Esophagus muscularis mucosa (tissue), 4 donors: ENCODE measurements at regions not wholly inside any gene's neighbourhood (a gene's known extent, or its start where the extent isn't known, plus 50 kb on each side); places are given as distances from the start of the nearest gene placed in this dataset.

Experiments
- DNase-seq: peaks from one replicate; pipeline ENCODE4 v3.0.0-alpha.2; 2017; ENCODE audit errors: extremely low spot score
- H3K27ac ChIP-seq, 4 donors: fragments of 200-600 bp; sonication (generic); replicated peaks in 1 of 4; 1 replicate in 3 of 4; 2 replicates in 1 of 4; pipeline ENCODE4 v1.5.1; 2016 to 2019; ENCODE audit warnings: mild to moderate bottlenecking in 1 of 4
- H3K27me3 ChIP-seq, 4 donors: fragments of 200-600 bp; sonication (generic); one replicate each; pipeline versions ENCODE4 v1.5.1 to v1.6.0; 2016 to 2019
- H3K36me3 ChIP-seq, 4 donors: fragments of 200-600 bp; sonication (generic); one replicate each; pipeline ENCODE4 v1.5.1; 2016 to 2019
- H3K4me1 ChIP-seq, 4 donors: fragments of 200-600 bp; sonication (generic); one replicate each; pipeline ENCODE4 v1.5.1; 2016 to 2019
- H3K4me3 ChIP-seq, 4 donors: fragments of 200-600 bp; sonication (generic); 1 replicate in 2 of 4; 2 replicates in 2 of 4; pipeline ENCODE4 v1.5.1; 2016 to 2019; ENCODE audit warnings: mild to moderate bottlenecking in 4 of 4, moderate library complexity in 1 of 4
- H3K9me3 ChIP-seq, 4 donors: fragments of 200-600 bp; sonication (generic); 1 replicate in 3 of 4; 2 replicates in 1 of 4; pipeline ENCODE4 v1.5.1; 2016 to 2019
- CTCF ChIP-seq, 3 experiments: fragments of 200-600 bp in 2 of 3; fragments of 450-650 bp in 1 of 3; sonication (generic) in 2 of 3; IDR thresholded peaks; one replicate each; pipeline ENCODE4 v1.5.1; 2017 to 2019; ENCODE audit warnings: antibody characterized with exemption in 3 of 3, mild to moderate bottlenecking in 2 of 3, moderate library complexity in 1 of 3
- EP300 ChIP-seq: sonication (generic); formaldehyde crosslinking; IDR thresholded peaks from one replicate; pipeline ENCODE4 v1.6.1; 2017; ENCODE audit warnings: antibody characterized with exemption
- POLR2A ChIP-seq: fragments of 450-650 bp; IDR thresholded peaks from one replicate; pipeline ENCODE4 v1.6.1; 2017; ENCODE audit warnings: antibody characterized with exemption, moderate library complexity, mild to moderate bottlenecking, low read depth
- POLR2AphosphoS5 ChIP-seq, 2 donors: sonication (generic); formaldehyde crosslinking; IDR thresholded peaks; one replicate each; pipeline ENCODE4 v1.6.1; 2017; ENCODE audit warnings: antibody characterized with exemption in 2 of 2
- WGBS: methylation state at CpG from one replicate; pipeline ENCODE4 v1.1.5; 2018; 5-methylcytosine and 5-hydroxymethylcytosine counted together
- intact Hi-C: fragments of 100-400 bp; cut with DNase I; formaldehyde crosslinking; loops from one replicate; pipeline ENCODE4 v1.15.1; 2023

GRCh38 chr11:70881948-70882715, 370.2 kb downstream of the SHANK2 start:
- H3K9me3 ChIP-seq, result no peaks in the 10 kb centered on the region
- H3K36me3 ChIP-seq, result no peaks in the 10 kb centered on the region
- no peaks in the 10 kb centered on the region for H3K4me1 ChIP-seq
- no peak for TF ChIP-seq POLR2AphosphoS5 (IDR thresholded peaks at IDR 0.05)
- no peak for TF ChIP-seq POLR2A
- no peak for TF ChIP-seq EP300
- no peak for TF ChIP-seq CTCF (IDR thresholded peaks at IDR 0.05)
- WGBS, result 87% methylated on average over 8 of the region's 8 CpGs
- intact Hi-C loops, result no loop called here
- H3K27me3 ChIP-seq, result no peaks in the 10 kb centered on the region
- H3K4me3 ChIP-seq, result no peak overlapping the region
- DNase-seq, result no peak
- no peak overlapping the region for H3K27ac ChIP-seq

GRCh38 chr11:70882716-70883085, 369.7 kb downstream of the SHANK2 start:
- no peaks in the 10 kb centered on the region for H3K9me3 ChIP-seq
- WGBS, result 87% methylated on average over 9 of the region's 9 CpGs
- H3K27me3 ChIP-seq, result no peaks in the 10 kb centered on the region
- DNase-seq, result no peak
- no peak overlapping the region for H3K27ac ChIP-seq
- TF ChIP-seq POLR2AphosphoS5 (IDR thresholded peaks at IDR 0.05) (no peak), EP300 (no peak), CTCF (IDR thresholded peaks at IDR 0.05) (no peak), POLR2A (no peak)
- H3K36me3 ChIP-seq, result no peaks in the 10 kb centered on the region
- intact Hi-C loops, result no loop called here
- H3K4me3 ChIP-seq, result no peak overlapping the region
- H3K4me1 ChIP-seq, result no peaks in the 10 kb centered on the region

GRCh38 chr11:70883323-70883940, 368.9 kb downstream of the SHANK2 start:
- 95% methylated on average over 11 of the region's 11 CpGs for WGBS

GRCh38 chr11:70883973-70884623, 368.3 kb downstream of the SHANK2 start:
- Histone ChIP-seq H3K27ac (no peak overlapping the region), H3K36me3 (no peaks in the 10 kb centered on the region), H3K4me1 (no peaks in the 10 kb centered on the region), H3K4me3 (no peak overlapping the region), H3K27me3 (no peaks in the 10 kb centered on the region), H3K9me3 (no peaks in the 10 kb centered on the region)
- TF ChIP-seq EP300 (no peak), POLR2A (no peak), CTCF (IDR thresholded peaks at IDR 0.05) (no peak), POLR2AphosphoS5 (IDR thresholded peaks at IDR 0.05) (no peak)
- 62% methylated on average over 12 of the region's 12 CpGs for WGBS
- DNase-seq, result no peak
- intact Hi-C loops, result no loop called here

More at GRCh38 chr11:70883323-70883940, 368.9 kb downstream of the SHANK2 start:
- Histone ChIP-seq H3K4me1 (no peaks in the 10 kb centered on the region), H3K27me3 (no peaks in the 10 kb centered on the region), H3K27ac (no peak overlapping the region), H3K9me3 (no peaks in the 10 kb centered on the region), H3K4me3 (no peak overlapping the region), H3K36me3 (no peaks in the 10 kb centered on the region)
- TF ChIP-seq CTCF (IDR thresholded peaks at IDR 0.05), result no peak
- TF ChIP-seq POLR2A, result no peak
- no peak for TF ChIP-seq POLR2AphosphoS5 (IDR thresholded peaks at IDR 0.05)
- TF ChIP-seq EP300, result no peak
- intact Hi-C loops, result no loop called here
- DNase-seq, result no peak
